Calu3 (cell line): ENCODE measurements at regions not wholly inside any gene's neighbourhood (a gene's known extent, or its start where the extent isn't known, plus 50 kb on each side); places are given as distances from the start of the nearest gene placed in this dataset.

Experiments
- BruUV-seq: library from RNA; stranded (reverse); fragments of 400-500 nt; replicated peaks from 2 replicates; lab custom pipeline; 2021; lab: Mats Ljungman, UMichigan
- CTCF ChIA-PET: fragments of 300-600 bp; sonication (Branson Sonifier 250); formaldehyde crosslinking; loops from one replicate; lab custom pipeline; 2022; ENCODE audit warnings: antibody characterized with exemption; lab: Charles Lee
- DNase-seq: peaks from one replicate; pipeline ENCODE4 v3.0.0; 2022
- H3K27ac Mint-ChIP-seq: one replicate; pipeline ENCODE4 v1.8.0; 2022; ENCODE audit warnings: mixed read lengths; ENCODE audit not compliant: unreplicated experiment
- H3K27me3 Mint-ChIP-seq: one replicate; pipeline ENCODE4 v1.8.0; 2022; ENCODE audit warnings: mixed read lengths; ENCODE audit not compliant: unreplicated experiment
- H3K36me3 Mint-ChIP-seq: one replicate; pipeline ENCODE4 v1.8.0; 2022; ENCODE audit warnings: mild to moderate bottlenecking, moderate library complexity, mixed read lengths; ENCODE audit not compliant: insufficient read depth, unreplicated experiment
- H3K4me1 Mint-ChIP-seq: one replicate; pipeline ENCODE4 v1.8.0; 2022; ENCODE audit warnings: mild to moderate bottlenecking, low read depth, mixed read lengths; ENCODE audit not compliant: unreplicated experiment
- H3K4me3 Mint-ChIP-seq: one replicate; pipeline ENCODE4 v1.8.0; 2022; ENCODE audit warnings: mild to moderate bottlenecking, low read depth, moderate library complexity, mixed read lengths; ENCODE audit not compliant: unreplicated experiment
- H3K9me3 Mint-ChIP-seq: one replicate; pipeline ENCODE4 v1.8.0; 2022; ENCODE audit warnings: low read depth, mixed read lengths; ENCODE audit not compliant: unreplicated experiment
- CTCF ChIP-seq: fragments of 200-600 bp; IDR thresholded peaks from one replicate; pipeline ENCODE4 v1.8.0; 2022; ENCODE audit warnings: antibody characterized with exemption; ENCODE audit not compliant: unreplicated experiment
- intact Hi-C: fragments of 100-400 bp; cut with micrococcal nuclease; formaldehyde crosslinking; loops from one replicate; pipeline ENCODE4 v1.10.0; 2022; ENCODE audit not compliant: unreplicated experiment

- intact Hi-C loops: no loop called here
- H3K27me3 Mint-ChIP-seq: no peaks in the 10 kb centered on the region
- no TSS peak for BruUV-seq
- no peak overlapping the region for H3K27ac Mint-ChIP-seq
- H3K9me3 Mint-ChIP-seq: peaks cover 5% of the 10 kb centered on the region
- CTCF ChIA-PET: interaction anchor here (0.6 kb wide), 1 partner anchor 23 kb away, joined by 9 read pairs; no protein-coding TSS in a partner anchor
- no peaks in the 10 kb centered on the region for H3K36me3 Mint-ChIP-seq
- TF ChIP-seq CTCF: no peak
- no peak overlapping the region for H3K4me3 Mint-ChIP-seq
- no peaks in the 10 kb centered on the region for H3K4me1 Mint-ChIP-seq
- DNase-seq: no peak
These were observed 91.8 kb upstream of the ALDH1A3 start for GRCh38 chr15:100787567-100788417.

GRCh38 chr15:100788418-100789105 is 91.1 kb upstream of the ALDH1A3 start:
- CTCF ChIA-PET: interaction anchor here (0.6 kb wide), 1 partner anchor 24 kb away, joined by 9 read pairs; no protein-coding TSS in a partner anchor

DNA sequence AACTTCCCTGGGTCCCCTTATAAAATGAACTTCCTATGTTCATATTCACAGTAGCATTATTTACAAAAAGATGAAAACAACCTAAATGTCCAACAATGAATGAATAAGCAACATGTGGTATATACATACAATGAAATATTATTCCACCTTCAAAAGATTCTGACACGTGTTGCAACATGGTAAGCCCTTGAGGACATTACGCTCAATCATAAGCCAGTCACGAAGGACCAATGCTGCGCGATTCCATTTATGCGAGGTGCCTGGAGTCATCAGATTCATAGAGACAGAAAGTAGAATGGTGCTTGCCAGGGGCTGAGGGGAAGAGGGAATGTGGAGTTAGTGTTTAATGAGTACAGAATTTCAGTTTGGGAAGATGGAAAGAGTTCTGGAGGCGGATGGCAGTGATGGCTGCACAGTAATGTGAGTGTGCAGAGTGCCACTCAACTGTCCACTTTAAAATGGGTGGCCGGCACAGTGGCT is 88.8 kb upstream of the ALDH1A3 start:
- H3K4me1 Mint-ChIP-seq: no peaks in the 10 kb centered on the region
- intact Hi-C loops: no loop called here
- no peaks in the 10 kb centered on the region for H3K36me3 Mint-ChIP-seq
- CTCF ChIA-PET: no interaction called here
- BruUV-seq: no TSS peak
- peak overlapping the region; percentile 5 for H3K27ac Mint-ChIP-seq
- DNase-seq: no peak
- H3K4me3 Mint-ChIP-seq: no peak overlapping the region
- TF ChIP-seq CTCF: no peak
- H3K9me3 Mint-ChIP-seq: peaks cover 13% of the 10 kb centered on the region
- no peaks in the 10 kb centered on the region for H3K27me3 Mint-ChIP-seq

More at GRCh38 chr15:100788418-100789105, 91.1 kb upstream of the ALDH1A3 start:
- Mint-ChIP-seq H3K36me3 (no peaks in the 10 kb centered on the region), H3K27ac (no peak overlapping the region), H3K4me1 (no peaks in the 10 kb centered on the region), H3K4me3 (no peak overlapping the region), H3K27me3 (no peaks in the 10 kb centered on the region), H3K9me3 (peaks cover 5% of the 10 kb centered on the region)
- intact Hi-C loops: no loop called here
- no peak for TF ChIP-seq CTCF
- no TSS peak for BruUV-seq
- DNase-seq: no peak

GRCh38 chr15:100794008-100794407 is 85.6 kb upstream of the ALDH1A3 start:
- Mint-ChIP-seq H3K36me3 (no peaks in the 10 kb centered on the region), H3K4me1 (no peaks in the 10 kb centered on the region), H3K27me3 (no peaks in the 10 kb centered on the region), H3K9me3 (peaks cover 13% of the 10 kb centered on the region), H3K4me3 (no peak overlapping the region), H3K27ac (no peak overlapping the region)
- no peak for DNase-seq
- CTCF ChIA-PET: no interaction called here
- no peak for TF ChIP-seq CTCF
- BruUV-seq: no TSS peak
- intact Hi-C loops: no loop called here
